Liver (tissue), 3 donors: ENCODE measurements at regions not wholly inside any gene's neighbourhood (a gene's known extent, or its start where the extent isn't known, plus 50 kb on each side); places are given as distances from the start of the nearest gene placed in this dataset.

ENCODE experiments used
- EGR1 ChIP-seq, 2 donors: IDR thresholded peaks; 2 replicates each; pipeline ENCODE4 v1.6.1; 2016 to 2018; ENCODE audit warnings: antibody characterized with exemption in 2 of 2, low read depth in 2 of 2
- FOXA1 ChIP-seq: IDR thresholded peaks from 2 replicates; pipeline ENCODE4 v1.6.1; 2016; ENCODE audit warnings: antibody characterized with exemption
- HNF4A ChIP-seq, 2 donors: conservative IDR thresholded peaks; 2 replicates each; pipeline ENCODE4 v1.6.1; 2016; ENCODE audit warnings: antibody characterized with exemption in 2 of 2, mild to moderate bottlenecking in 2 of 2
- HNF4G ChIP-seq: IDR thresholded peaks from 2 replicates; pipeline ENCODE4 v1.6.1; 2016; ENCODE audit warnings: antibody characterized with exemption
- JUND ChIP-seq, 2 donors: IDR thresholded peaks; 2 replicates each; pipeline ENCODE4 v1.6.1; 2016; ENCODE audit warnings: antibody characterized with exemption in 2 of 2
- RAD21 ChIP-seq, 2 donors: IDR thresholded peaks; 2 replicates each; pipeline ENCODE4 v1.6.1; 2016; ENCODE audit warnings: antibody characterized with exemption in 2 of 2, mild to moderate bottlenecking in 2 of 2
- SP1 ChIP-seq: IDR thresholded peaks from 2 replicates; pipeline ENCODE4 v1.6.1; 2018; ENCODE audit warnings: antibody characterized with exemption, mild to moderate bottlenecking
- TAF1 ChIP-seq: conservative IDR thresholded peaks from 2 replicates; pipeline ENCODE4 v1.6.1; 2016; ENCODE audit warnings: antibody characterized with exemption, mild to moderate bottlenecking
- YY1 ChIP-seq: IDR thresholded peaks from 2 replicates; pipeline ENCODE4 v1.6.1; 2016; ENCODE audit warnings: antibody characterized with exemption, mild to moderate bottlenecking
- TF ChIP-seq, protein P1 (sequence below): fragments of 150-350 bp; IDR thresholded peaks from 2 replicates; pipeline ENCODE4 v1.5.1; 2017; ENCODE audit warnings: improper control_type of control experiment, low read depth, low read length; ENCODE audit not compliant: missing input control
- TF ChIP-seq, protein P2 (sequence below): IDR thresholded peaks from 2 replicates; pipeline ENCODE4 v1.6.1; 2016; ENCODE audit warnings: antibody characterized with exemption, mild to moderate bottlenecking
- TF ChIP-seq, protein P3 (sequence below): IDR thresholded peaks from 2 replicates; pipeline ENCODE4 v1.6.1; 2016; ENCODE audit warnings: antibody characterized with exemption
- TF ChIP-seq, protein P4 (sequence below): IDR thresholded peaks from 2 replicates; pipeline ENCODE4 v1.6.1; 2016; ENCODE audit warnings: antibody characterized with exemption
- donor health status: healthy.
- donor health status: healthy.

DNA sequence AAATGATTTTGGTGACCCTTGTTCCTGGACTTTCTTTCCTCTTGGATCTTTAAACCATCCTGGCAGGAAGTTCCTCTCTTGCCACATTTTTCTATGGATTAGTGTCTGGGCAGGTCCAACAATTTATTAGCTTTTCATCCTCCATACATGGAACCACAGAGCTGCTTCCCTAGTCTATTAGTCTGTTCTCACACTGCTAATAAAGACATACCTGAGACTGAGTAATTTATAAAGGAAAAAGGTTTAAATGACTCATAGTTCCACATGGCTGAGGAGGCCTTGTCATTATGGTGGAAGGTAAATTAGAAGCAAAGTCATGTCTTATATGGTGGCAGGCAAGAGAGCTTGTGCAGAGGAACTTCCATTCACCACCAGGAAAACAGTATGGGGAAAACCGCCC, 122.9 kb downstream of the DDX1 start:
- TF ChIP-seq, protein P1, sequence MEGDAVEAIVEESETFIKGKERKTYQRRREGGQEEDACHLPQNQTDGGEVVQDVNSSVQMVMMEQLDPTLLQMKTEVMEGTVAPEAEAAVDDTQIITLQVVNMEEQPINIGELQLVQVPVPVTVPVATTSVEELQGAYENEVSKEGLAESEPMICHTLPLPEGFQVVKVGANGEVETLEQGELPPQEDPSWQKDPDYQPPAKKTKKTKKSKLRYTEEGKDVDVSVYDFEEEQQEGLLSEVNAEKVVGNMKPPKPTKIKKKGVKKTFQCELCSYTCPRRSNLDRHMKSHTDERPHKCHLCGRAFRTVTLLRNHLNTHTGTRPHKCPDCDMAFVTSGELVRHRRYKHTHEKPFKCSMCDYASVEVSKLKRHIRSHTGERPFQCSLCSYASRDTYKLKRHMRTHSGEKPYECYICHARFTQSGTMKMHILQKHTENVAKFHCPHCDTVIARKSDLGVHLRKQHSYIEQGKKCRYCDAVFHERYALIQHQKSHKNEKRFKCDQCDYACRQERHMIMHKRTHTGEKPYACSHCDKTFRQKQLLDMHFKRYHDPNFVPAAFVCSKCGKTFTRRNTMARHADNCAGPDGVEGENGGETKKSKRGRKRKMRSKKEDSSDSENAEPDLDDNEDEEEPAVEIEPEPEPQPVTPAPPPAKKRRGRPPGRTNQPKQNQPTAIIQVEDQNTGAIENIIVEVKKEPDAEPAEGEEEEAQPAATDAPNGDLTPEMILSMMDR = no peak
- TF ChIP-seq JUND (IDR thresholded peaks at IDR 0.05) (no peak), TAF1 (no peak), RAD21 (IDR thresholded peaks at IDR 0.05) (no peak), YY1 (no peak), FOXA1 (no peak), EGR1 (IDR thresholded peaks at IDR 0.05; ENCODE audit: low read depth in 2 of 2) (no peak), SP1 (no peak), HNF4A (conservative IDR thresholded peaks at IDR 0.05) (no peak), HNF4G (no peak)
- TF ChIP-seq, protein P2, sequence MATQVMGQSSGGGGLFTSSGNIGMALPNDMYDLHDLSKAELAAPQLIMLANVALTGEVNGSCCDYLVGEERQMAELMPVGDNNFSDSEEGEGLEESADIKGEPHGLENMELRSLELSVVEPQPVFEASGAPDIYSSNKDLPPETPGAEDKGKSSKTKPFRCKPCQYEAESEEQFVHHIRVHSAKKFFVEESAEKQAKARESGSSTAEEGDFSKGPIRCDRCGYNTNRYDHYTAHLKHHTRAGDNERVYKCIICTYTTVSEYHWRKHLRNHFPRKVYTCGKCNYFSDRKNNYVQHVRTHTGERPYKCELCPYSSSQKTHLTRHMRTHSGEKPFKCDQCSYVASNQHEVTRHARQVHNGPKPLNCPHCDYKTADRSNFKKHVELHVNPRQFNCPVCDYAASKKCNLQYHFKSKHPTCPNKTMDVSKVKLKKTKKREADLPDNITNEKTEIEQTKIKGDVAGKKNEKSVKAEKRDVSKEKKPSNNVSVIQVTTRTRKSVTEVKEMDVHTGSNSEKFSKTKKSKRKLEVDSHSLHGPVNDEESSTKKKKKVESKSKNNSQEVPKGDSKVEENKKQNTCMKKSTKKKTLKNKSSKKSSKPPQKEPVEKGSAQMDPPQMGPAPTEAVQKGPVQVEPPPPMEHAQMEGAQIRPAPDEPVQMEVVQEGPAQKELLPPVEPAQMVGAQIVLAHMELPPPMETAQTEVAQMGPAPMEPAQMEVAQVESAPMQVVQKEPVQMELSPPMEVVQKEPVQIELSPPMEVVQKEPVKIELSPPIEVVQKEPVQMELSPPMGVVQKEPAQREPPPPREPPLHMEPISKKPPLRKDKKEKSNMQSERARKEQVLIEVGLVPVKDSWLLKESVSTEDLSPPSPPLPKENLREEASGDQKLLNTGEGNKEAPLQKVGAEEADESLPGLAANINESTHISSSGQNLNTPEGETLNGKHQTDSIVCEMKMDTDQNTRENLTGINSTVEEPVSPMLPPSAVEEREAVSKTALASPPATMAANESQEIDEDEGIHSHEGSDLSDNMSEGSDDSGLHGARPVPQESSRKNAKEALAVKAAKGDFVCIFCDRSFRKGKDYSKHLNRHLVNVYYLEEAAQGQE = no peak
- TF ChIP-seq, protein P3, sequence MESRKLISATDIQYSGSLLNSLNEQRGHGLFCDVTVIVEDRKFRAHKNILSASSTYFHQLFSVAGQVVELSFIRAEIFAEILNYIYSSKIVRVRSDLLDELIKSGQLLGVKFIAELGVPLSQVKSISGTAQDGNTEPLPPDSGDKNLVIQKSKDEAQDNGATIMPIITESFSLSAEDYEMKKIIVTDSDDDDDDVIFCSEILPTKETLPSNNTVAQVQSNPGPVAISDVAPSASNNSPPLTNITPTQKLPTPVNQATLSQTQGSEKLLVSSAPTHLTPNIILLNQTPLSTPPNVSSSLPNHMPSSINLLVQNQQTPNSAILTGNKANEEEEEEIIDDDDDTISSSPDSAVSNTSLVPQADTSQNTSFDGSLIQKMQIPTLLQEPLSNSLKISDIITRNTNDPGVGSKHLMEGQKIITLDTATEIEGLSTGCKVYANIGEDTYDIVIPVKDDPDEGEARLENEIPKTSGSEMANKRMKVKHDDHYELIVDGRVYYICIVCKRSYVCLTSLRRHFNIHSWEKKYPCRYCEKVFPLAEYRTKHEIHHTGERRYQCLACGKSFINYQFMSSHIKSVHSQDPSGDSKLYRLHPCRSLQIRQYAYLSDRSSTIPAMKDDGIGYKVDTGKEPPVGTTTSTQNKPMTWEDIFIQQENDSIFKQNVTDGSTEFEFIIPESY = no peak
- TF ChIP-seq, protein P4, sequence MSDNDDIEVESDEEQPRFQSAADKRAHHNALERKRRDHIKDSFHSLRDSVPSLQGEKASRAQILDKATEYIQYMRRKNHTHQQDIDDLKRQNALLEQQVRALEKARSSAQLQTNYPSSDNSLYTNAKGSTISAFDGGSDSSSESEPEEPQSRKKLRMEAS = no peak
